ENCODE measurements at regions not wholly inside any gene's neighbourhood (a gene's known extent, or its start where the extent isn't known, plus 50 kb on each side); places are given as distances from the start of the nearest gene placed in this dataset.

DNA sequence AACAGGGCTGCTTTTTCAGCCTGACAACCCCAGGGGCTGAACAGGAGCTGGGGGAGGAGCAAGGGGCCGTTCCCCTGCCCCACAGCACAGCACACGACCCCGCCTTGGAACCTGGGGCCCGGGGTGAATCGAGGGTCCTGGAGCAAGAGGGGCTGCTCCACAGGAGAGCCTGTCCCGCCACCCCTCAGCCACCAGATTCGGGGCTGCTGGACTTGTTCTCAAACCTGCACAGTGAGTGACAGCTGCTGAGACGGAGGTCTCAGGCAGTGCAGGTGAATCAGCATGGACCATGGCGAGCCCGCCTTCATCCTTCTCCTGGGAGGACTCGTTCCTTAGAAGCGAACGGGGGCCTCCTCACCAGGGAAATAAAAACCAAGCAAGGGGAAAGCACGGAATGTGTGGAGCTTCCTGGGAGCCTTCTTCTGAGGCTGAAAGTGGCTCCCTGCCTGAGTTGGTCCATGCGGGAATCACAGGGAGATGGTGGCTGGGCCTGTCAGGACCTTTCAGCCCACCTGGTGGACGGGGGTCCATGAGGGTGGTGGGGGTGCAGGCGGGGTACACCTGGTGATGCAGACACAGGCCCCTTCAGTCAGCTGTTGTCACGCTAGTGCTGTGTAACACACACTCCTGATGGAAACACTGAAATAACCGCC, 125.4 kb downstream of the SIK1 start (continued):
- TF ChIP-seq CHD7 (IDR thresholded peaks at IDR 0.05; ENCODE audit: insufficient replicate concordance, low read length) (no peak), JUND (IDR thresholded peaks at IDR 0.05; ENCODE audit: low read length) (no peak), EP300 (IDR thresholded peaks at IDR 0.05; ENCODE audit: borderline replicate concordance in 1 of 2, low read depth in 2 of 2, low read length in 2 of 2) (no peak)

All from H1 (cell line).